ENCODE measurements at regions not wholly inside any gene's neighbourhood (a gene's known extent, or its start where the extent isn't known, plus 50 kb on each side); places are given as distances from the start of the nearest gene placed in this dataset.
"Not testable (repeated sequence)": the region's sequence is repeated elsewhere in the genome, so short reads cannot be mapped to it uniquely, and the experiment has no call there.

DNA sequence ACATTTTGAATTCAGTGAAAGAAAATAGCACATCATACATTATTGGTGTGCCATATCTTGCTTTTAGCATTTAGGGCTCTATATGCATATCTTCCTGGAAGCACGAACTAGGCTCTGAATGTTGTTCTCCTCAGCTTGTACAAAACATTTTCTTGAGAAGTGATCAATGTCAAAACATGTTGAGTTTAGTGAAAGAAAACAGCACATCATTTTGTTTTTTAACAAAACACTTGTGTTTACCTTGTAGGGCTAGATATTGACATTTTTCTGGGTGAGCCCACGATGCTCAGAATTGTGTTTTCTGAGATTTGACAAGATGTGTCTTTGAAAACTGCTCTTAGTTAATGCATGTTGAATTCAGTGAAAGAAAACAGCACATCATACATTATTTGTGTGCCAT is 81.0 kb downstream of the ASCL4 start:
- Histone ChIP-seq H3K36me3 (ENCODE audit: insufficient read depth, low read length) (no peaks in the 10 kb centered on the region), H3K4me1 (ENCODE audit: insufficient read depth, low read length) (no peaks in the 10 kb centered on the region), H3K9me3 (ENCODE audit: low read length) (no peaks in the 10 kb centered on the region), H3K27ac (ENCODE audit: low read depth, low read length) (no peak overlapping the region), H3K27me3 (ENCODE audit: control insufficient read depth in 1 of 2, insufficient read depth in 2 of 2, low read length in 2 of 2) (peaks cover 0 to 4% of the 10 kb centered on the region in 2 donors), H3K4me3 (ENCODE audit: low read depth in 1 of 2, low read length in 2 of 2) (no peak overlapping the region), H3K9ac (ENCODE audit: low read length) (no peak overlapping the region)

DNA sequence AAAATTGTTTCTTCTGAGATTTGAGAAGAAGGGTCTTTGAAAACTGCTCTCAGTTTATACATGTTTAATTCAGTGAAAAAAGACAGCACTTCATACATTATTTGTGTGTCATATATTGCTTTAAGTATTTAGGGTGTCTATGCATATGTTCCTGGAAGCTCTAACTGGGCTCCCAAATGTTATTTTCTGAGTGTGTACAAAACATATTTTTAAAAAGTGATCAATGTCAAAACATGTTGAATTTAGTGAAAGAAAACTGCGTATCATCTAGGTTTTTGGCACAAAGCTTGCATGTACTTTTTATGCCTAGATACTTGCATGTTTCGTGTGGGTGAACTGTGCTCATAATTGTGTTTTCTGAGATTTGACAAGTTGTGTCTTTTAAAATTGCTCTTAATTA is 81.6 kb downstream of the ASCL4 start:
- Histone ChIP-seq H3K27ac (ENCODE audit: low read depth, low read length) (no peak overlapping the region), H3K27me3 (ENCODE audit: control insufficient read depth in 1 of 2, insufficient read depth in 2 of 2, low read length in 2 of 2) (peaks cover 0 to 4% of the 10 kb centered on the region in 2 donors)

GRCh38 chr12:107857191-107857590 is 82.7 kb downstream of the ASCL4 start:
- Histone ChIP-seq H3K27me3 (ENCODE audit: control insufficient read depth in 1 of 2, insufficient read depth in 2 of 2, low read length in 2 of 2) (peaks cover 0 to 4% of the 10 kb centered on the region in 2 donors), H3K9me3 (ENCODE audit: low read length) (no peaks in the 10 kb centered on the region), H3K36me3 (ENCODE audit: insufficient read depth, low read length) (no peaks in the 10 kb centered on the region), H3K9ac (ENCODE audit: low read length) (no peak overlapping the region), H3K4me1 (ENCODE audit: insufficient read depth, low read length) (no peaks in the 10 kb centered on the region), H3K4me3 (ENCODE audit: low read depth in 1 of 2, low read length in 2 of 2) (no peak overlapping the region), H3K27ac (ENCODE audit: low read depth, low read length) (no peak overlapping the region)

More for the DNA sequence above, 81.6 kb downstream of the ASCL4 start:
- Histone ChIP-seq H3K36me3 (ENCODE audit: insufficient read depth, low read length) (no peaks in the 10 kb centered on the region), H3K9ac (ENCODE audit: low read length) (no peak overlapping the region), H3K4me1 (ENCODE audit: insufficient read depth, low read length) (no peaks in the 10 kb centered on the region), H3K9me3 (ENCODE audit: low read length) (no peaks in the 10 kb centered on the region), H3K4me3 (ENCODE audit: low read depth in 1 of 2, low read length in 2 of 2) (no peak overlapping the region)

DNA sequence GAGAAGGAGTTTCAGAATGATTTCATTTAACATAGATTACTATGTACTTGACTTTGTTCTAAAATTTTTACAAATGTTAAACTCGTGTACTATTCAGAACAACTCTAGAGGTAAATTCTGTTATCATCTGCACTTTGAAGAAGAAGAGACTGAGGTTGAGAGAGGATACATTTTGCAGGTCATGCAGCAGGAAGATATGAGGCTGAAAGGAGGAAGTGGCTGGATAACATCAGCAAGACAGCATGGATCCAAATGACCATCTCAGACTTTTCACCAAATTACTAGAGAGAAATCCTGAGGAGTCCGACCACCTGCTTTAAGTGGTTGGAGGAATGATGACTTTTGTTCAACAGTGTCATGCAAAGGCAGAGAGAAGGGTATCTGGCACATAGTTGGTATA is 84.9 kb downstream of the ASCL4 start:
- Histone ChIP-seq H3K27ac (ENCODE audit: low read depth, low read length) (no peak overlapping the region), H3K9me3 (ENCODE audit: low read length) (no peaks in the 10 kb centered on the region)

GRCh38 chr12:107864235-107864634 is 89.7 kb downstream of the ASCL4 start:
- Histone ChIP-seq H3K36me3 (ENCODE audit: insufficient read depth, low read length) (no peaks in the 10 kb centered on the region), H3K4me1 (ENCODE audit: insufficient read depth, low read length) (no peaks in the 10 kb centered on the region), H3K27ac (ENCODE audit: low read depth, low read length) (no peak overlapping the region), H3K4me3 (ENCODE audit: low read depth in 1 of 2, low read length in 2 of 2) (no peak overlapping the region), H3K9ac (ENCODE audit: low read length) (no peak overlapping the region), H3K27me3 (ENCODE audit: control insufficient read depth in 1 of 2, insufficient read depth in 2 of 2, low read length in 2 of 2) (peaks cover 0 to 6% of the 10 kb centered on the region in 2 donors), H3K9me3 (ENCODE audit: low read length) (no peaks in the 10 kb centered on the region)

More for the DNA sequence above, 84.9 kb downstream of the ASCL4 start:
- no peak overlapping the region for H3K9ac ChIP-seq (ENCODE audit: low read length)
- H3K36me3 ChIP-seq (ENCODE audit: insufficient read depth, low read length), result no peaks in the 10 kb centered on the region
- H3K27me3 ChIP-seq (ENCODE audit: control insufficient read depth in 1 of 2, insufficient read depth in 2 of 2, low read length in 2 of 2), result peaks cover 4 to 5% of the 10 kb centered on the region in 2 donors
- no peak overlapping the region for H3K4me3 ChIP-seq (ENCODE audit: low read depth in 1 of 2, low read length in 2 of 2)
- H3K4me1 ChIP-seq (ENCODE audit: insufficient read depth, low read length), result no peaks in the 10 kb centered on the region

DNA sequence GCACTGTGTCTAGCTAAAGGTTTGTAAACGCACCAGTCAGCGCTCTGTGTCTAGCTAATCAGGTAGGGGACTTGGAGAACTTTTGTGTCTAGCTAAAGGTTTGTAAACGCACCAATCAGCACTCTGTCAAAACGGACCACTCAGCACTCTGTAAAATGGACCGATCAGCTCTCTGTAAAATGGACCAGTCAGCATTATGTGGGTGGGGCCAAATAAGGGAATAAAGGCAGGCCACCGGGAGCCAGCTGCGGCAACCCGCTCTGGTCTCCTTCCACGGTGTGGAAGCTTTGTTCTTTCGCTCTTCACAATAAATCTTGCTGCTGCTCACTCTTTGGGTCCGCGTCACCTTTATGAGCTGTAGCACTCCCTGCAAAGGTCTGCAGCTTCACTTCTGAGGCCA is 90.2 kb downstream of the ASCL4 start:
- not testable (repeated sequence) for H3K4me1 ChIP-seq (ENCODE audit: insufficient read depth, low read length); H3K9ac ChIP-seq (ENCODE audit: low read length); H3K4me3 ChIP-seq (ENCODE audit: low read depth in 1 of 2, low read length in 2 of 2); H3K27ac ChIP-seq (ENCODE audit: low read depth, low read length); H3K27me3 ChIP-seq (ENCODE audit: control insufficient read depth in 1 of 2, insufficient read depth in 2 of 2, low read length in 2 of 2); H3K9me3 ChIP-seq (ENCODE audit: low read length); H3K36me3 ChIP-seq (ENCODE audit: insufficient read depth, low read length)

- no peaks in the 10 kb centered on the region for H3K36me3 ChIP-seq (ENCODE audit: insufficient read depth, low read length)
- no peaks in the 10 kb centered on the region for H3K4me1 ChIP-seq (ENCODE audit: insufficient read depth, low read length)
- no peaks in the 10 kb centered on the region for H3K9me3 ChIP-seq (ENCODE audit: low read length)
- H3K9ac ChIP-seq (ENCODE audit: low read length), result no peak overlapping the region
- no peak overlapping the region for H3K27ac ChIP-seq (ENCODE audit: low read depth, low read length)
- H3K4me3 ChIP-seq (ENCODE audit: low read depth in 1 of 2, low read length in 2 of 2), result no peak overlapping the region
- H3K27me3 ChIP-seq (ENCODE audit: control insufficient read depth in 1 of 2, insufficient read depth in 2 of 2, low read length in 2 of 2), result peaks cover 0 to 5% of the 10 kb centered on the region in 2 donors
These were observed 98.7 kb downstream of the ASCL4 start for GRCh38 chr12:107873223-107873622.

- no peak overlapping the region for H3K27ac ChIP-seq (ENCODE audit: low read depth, low read length)
- H3K36me3 ChIP-seq (ENCODE audit: insufficient read depth, low read length), result no peaks in the 10 kb centered on the region
- no peaks in the 10 kb centered on the region for H3K9me3 ChIP-seq (ENCODE audit: low read length)
- H3K4me1 ChIP-seq (ENCODE audit: insufficient read depth, low read length), result no peaks in the 10 kb centered on the region
- H3K27me3 ChIP-seq (ENCODE audit: control insufficient read depth in 1 of 2, insufficient read depth in 2 of 2, low read length in 2 of 2), result peaks cover 0 to 5% of the 10 kb centered on the region in 2 donors
- H3K4me3 ChIP-seq (ENCODE audit: low read depth in 1 of 2, low read length in 2 of 2), result no peak overlapping the region
- no peak overlapping the region for H3K9ac ChIP-seq (ENCODE audit: low read length)
These were observed 101.3 kb downstream of the ASCL4 start for GRCh38 chr12:107875786-107876185.

DNA sequence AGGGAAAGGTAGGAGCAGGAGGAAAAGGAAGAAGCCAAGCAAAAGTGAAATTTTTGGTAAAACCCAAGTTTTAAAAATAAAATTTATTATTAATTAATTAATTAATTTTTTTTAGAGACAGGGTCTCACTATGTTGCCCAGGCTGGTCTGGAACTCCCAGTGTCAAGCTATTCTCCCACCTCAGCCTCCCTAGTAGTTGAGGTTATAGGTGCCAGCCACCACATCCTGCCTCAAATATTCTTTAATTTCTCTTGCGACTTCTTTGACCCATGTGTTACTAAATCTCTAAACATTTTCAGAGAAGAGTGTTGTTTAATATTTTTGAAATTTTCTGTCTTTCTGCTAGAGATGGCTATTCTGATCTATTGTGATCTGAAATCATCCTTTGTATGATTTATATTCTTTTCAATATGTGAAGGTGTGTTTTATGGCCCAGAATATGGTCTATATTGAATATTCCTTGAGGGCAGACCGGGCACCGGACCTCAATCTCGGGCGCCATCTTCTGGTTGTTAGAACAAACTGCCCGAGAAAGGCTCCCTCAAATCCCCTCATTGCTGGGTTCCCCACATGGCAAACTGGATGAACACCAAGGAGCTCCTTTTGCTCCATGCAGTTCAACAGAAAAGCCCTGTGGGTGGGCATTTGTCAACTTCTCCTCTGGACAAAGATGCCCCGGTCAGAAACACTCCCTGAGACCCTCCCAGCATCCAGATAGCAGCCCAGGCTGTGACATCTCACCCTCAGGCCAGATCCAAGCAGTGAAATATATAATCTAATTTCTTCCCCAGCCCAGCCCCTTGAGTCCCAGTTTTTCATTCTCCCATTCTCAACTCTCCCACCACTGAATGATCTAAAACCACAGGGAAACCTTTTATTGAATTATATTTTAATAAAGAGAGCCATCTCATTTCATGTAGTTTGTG is 110.5 kb downstream of the ASCL4 start:
- Histone ChIP-seq H3K27ac (ENCODE audit: low read depth, low read length) (no peak overlapping the region), H3K4me3 (ENCODE audit: low read depth in 1 of 2, low read length in 2 of 2) (no peak overlapping the region), H3K9ac (ENCODE audit: low read length) (no peak overlapping the region), H3K36me3 (ENCODE audit: insufficient read depth, low read length) (no peaks in the 10 kb centered on the region), H3K4me1 (ENCODE audit: insufficient read depth, low read length) (no peaks in the 10 kb centered on the region), H3K9me3 (ENCODE audit: low read length) (no peaks in the 10 kb centered on the region), H3K27me3 (ENCODE audit: control insufficient read depth in 1 of 2, insufficient read depth in 2 of 2, low read length in 2 of 2) (no peaks in the 10 kb centered on the region)

GRCh38 chr12:107888789-107889188 is 114.3 kb downstream of the ASCL4 start:
- H3K4me3 ChIP-seq (ENCODE audit: low read depth in 1 of 2, low read length in 2 of 2), result no peak overlapping the region
- H3K9ac ChIP-seq (ENCODE audit: low read length), result no peak overlapping the region
- H3K27me3 ChIP-seq (ENCODE audit: control insufficient read depth in 1 of 2, insufficient read depth in 2 of 2, low read length in 2 of 2), result no peaks in the 10 kb centered on the region
- no peak overlapping the region for H3K27ac ChIP-seq (ENCODE audit: low read depth, low read length)
- no peaks in the 10 kb centered on the region for H3K9me3 ChIP-seq (ENCODE audit: low read length)
- no peaks in the 10 kb centered on the region for H3K36me3 ChIP-seq (ENCODE audit: insufficient read depth, low read length)
- no peaks in the 10 kb centered on the region for H3K4me1 ChIP-seq (ENCODE audit: insufficient read depth, low read length)

DNA sequence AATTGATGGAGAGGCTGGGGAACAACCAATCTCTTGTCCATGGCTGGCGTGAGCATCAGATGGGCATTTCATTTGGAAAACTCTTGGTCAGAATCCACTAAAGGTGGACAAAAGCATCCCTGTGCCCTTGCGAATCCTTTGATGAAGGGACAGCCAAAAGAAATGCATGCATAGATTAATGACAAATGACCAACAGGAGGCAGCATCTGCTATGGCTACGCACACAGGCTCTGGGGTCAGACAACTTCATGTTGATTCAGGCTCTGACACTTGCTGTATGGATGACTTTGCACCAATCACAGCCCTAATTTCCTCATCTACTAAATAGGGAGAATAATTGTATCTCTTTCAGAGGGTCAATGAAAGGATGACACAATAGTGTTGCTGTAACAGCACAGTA is 117.5 kb downstream of the ASCL4 start:
- no peaks in the 10 kb centered on the region for H3K9me3 ChIP-seq (ENCODE audit: low read length)
- H3K27me3 ChIP-seq (ENCODE audit: control insufficient read depth in 1 of 2, insufficient read depth in 2 of 2, low read length in 2 of 2), result no peaks in the 10 kb centered on the region
- no peak overlapping the region for H3K9ac ChIP-seq (ENCODE audit: low read length)
- no peak overlapping the region for H3K4me3 ChIP-seq (ENCODE audit: low read depth in 1 of 2, low read length in 2 of 2)
- no peaks in the 10 kb centered on the region for H3K4me1 ChIP-seq (ENCODE audit: insufficient read depth, low read length)
- H3K36me3 ChIP-seq (ENCODE audit: insufficient read depth, low read length), result no peaks in the 10 kb centered on the region
- no peak overlapping the region for H3K27ac ChIP-seq (ENCODE audit: low read depth, low read length)

GRCh38 chr12:107894589-107894988 is 120.1 kb downstream of the ASCL4 start:
- Histone ChIP-seq H3K9me3 (ENCODE audit: low read length) (no peaks in the 10 kb centered on the region), H3K9ac (ENCODE audit: low read length) (no peak overlapping the region), H3K4me3 (ENCODE audit: low read depth in 1 of 2, low read length in 2 of 2) (no peak overlapping the region), H3K4me1 (ENCODE audit: insufficient read depth, low read length) (no peaks in the 10 kb centered on the region), H3K27ac (ENCODE audit: low read depth, low read length) (no peak overlapping the region), H3K27me3 (ENCODE audit: control insufficient read depth in 1 of 2, insufficient read depth in 2 of 2, low read length in 2 of 2) (no peaks in the 10 kb centered on the region), H3K36me3 (ENCODE audit: insufficient read depth, low read length) (no peaks in the 10 kb centered on the region)

Data from muscle layer of colon (tissue), 2 donors.